PC-3 (cell line): ENCODE measurements at regions not wholly inside any gene's neighbourhood (a gene's known extent, or its start where the extent isn't known, plus 50 kb on each side); places are given as distances from the start of the nearest gene placed in this dataset.

ENCODE experiments used
- CTCF ChIP-seq: fragments of 300-600 bp; sonication (generic); conservative IDR thresholded peaks from 2 replicates; pipeline ENCODE4 v1.5.1; 2017; ENCODE audit warnings: antibody characterized with exemption, low read depth, mild to moderate bottlenecking, low read length
- EZH2 ChIP-seq: fragments of 300-600 bp; sonication (generic); IDR thresholded peaks from one replicate; pipeline ENCODE4 v1.6.1; 2017; ENCODE audit warnings: antibody characterized with exemption, mild to moderate bottlenecking, low read length; ENCODE audit not compliant: unreplicated experiment

- no peak for TF ChIP-seq EZH2
- TF ChIP-seq CTCF = no peak
Measured at GRCh38 chr3:87333393-87333892, 57.1 kb upstream of the POU1F1 start.
